PFSK-1 (cell line): ENCODE measurements at regions not wholly inside any gene's neighbourhood (a gene's known extent, or its start where the extent isn't known, plus 50 kb on each side); places are given as distances from the start of the nearest gene placed in this dataset.

ENCODE experiments used
- POLR2AphosphoS5 ChIP-seq: IDR thresholded peaks from 2 replicates; pipeline ENCODE4 v1.6.1; 2012; ENCODE audit warnings: low read depth, mild to moderate bottlenecking, control low read depth, low read length, moderate library complexity
- TAF1 ChIP-seq: IDR thresholded peaks from 2 replicates; pipeline ENCODE4 v1.6.1; 2012; ENCODE audit warnings: low read length, control low read depth, borderline replicate concordance; ENCODE audit not compliant: insufficient read depth

DNA sequence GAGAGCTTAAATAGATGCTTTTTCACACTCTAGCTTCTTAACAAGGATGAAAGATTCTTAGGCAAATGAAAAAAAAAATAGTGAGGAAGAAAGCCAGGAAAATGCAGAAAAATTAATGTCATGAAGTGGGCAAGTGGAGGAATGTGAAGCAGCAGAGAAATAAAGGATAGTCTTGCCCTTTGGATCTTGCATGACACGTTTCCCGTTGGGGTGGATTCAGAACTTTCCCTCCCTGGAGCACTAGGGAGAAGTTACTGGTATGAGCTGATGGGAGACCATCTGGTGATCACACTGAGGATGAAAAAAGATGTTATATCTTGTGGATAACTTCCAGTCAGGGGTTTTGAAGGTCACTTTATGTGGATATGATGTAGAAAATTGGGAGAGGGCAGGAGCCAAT lies 361.8 kb upstream of the ROPN1 start:
- no peak for TF ChIP-seq POLR2AphosphoS5
- TF ChIP-seq TAF1 = no peak
